HEK293 (cell line): ENCODE measurements at regions not wholly inside any gene's neighbourhood (a gene's known extent, or its start where the extent isn't known, plus 50 kb on each side); places are given as distances from the start of the nearest gene placed in this dataset.

ENCODE experiments used
- ZBTB17 ChIP-seq: fragments of 450-650 bp; formaldehyde crosslinking; IDR thresholded peaks from 2 replicates; pipeline ENCODE4 v1.5.1; 2016; ENCODE audit warnings: missing biosample characterization, missing genetic modification characterization
- ZBTB8A ChIP-seq: fragments of 450-650 bp; formaldehyde crosslinking; IDR thresholded peaks from 2 replicates; pipeline ENCODE4 v1.5.1; 2016; ENCODE audit warnings: missing biosample characterization, missing genetic modification characterization
- ZNF350 ChIP-seq: fragments of 450-650 bp; formaldehyde crosslinking; IDR thresholded peaks from 2 replicates; pipeline ENCODE4 v1.5.0; 2017; ENCODE audit warnings: missing biosample characterization, mild to moderate bottlenecking, missing genetic modification characterization
- ZNF510 ChIP-seq: fragments of 450-650 bp; formaldehyde crosslinking; IDR thresholded peaks from 2 replicates; pipeline ENCODE4 v1.5.1; 2018; ENCODE audit warnings: mild to moderate bottlenecking, missing genetic modification characterization, missing biosample characterization; ENCODE audit not compliant: insufficient replicate concordance
- ZNF629 ChIP-seq: fragments of 450-650 bp; formaldehyde crosslinking; IDR thresholded peaks from 2 replicates; pipeline ENCODE4 v1.5.1; 2017; ENCODE audit warnings: missing biosample characterization, missing genetic modification characterization
- TF ChIP-seq, protein P1 (sequence below): fragments of 450-650 bp; formaldehyde crosslinking; IDR thresholded peaks from 2 replicates; pipeline ENCODE4 v1.5.1; 2016; ENCODE audit warnings: missing biosample characterization, missing genetic modification characterization

DNA sequence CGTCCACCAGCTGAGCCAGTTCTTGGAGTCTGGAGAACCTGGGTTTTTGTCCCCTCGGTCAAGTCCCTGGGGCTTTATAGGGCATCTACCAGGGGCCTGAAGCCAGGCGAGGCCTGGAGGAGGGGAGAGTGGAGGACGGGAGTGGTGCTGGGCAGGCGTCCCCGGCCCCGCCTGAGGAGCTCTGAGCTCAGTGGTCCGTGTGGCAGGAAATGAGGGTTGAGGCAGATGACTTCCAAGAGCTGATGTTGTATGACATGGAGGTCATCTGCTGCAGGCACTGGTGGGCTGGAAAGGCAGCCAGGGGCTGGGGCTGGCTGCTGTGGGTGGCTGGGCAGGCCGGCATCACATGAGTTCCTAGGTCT is 118.5 kb upstream of the HS6ST1 start:
- TF ChIP-seq ZBTB17 (tag by site-specific recombination), result no peak
- no peak for TF ChIP-seq ZNF350 (tag by site-specific recombination)
- TF ChIP-seq, protein P1, sequence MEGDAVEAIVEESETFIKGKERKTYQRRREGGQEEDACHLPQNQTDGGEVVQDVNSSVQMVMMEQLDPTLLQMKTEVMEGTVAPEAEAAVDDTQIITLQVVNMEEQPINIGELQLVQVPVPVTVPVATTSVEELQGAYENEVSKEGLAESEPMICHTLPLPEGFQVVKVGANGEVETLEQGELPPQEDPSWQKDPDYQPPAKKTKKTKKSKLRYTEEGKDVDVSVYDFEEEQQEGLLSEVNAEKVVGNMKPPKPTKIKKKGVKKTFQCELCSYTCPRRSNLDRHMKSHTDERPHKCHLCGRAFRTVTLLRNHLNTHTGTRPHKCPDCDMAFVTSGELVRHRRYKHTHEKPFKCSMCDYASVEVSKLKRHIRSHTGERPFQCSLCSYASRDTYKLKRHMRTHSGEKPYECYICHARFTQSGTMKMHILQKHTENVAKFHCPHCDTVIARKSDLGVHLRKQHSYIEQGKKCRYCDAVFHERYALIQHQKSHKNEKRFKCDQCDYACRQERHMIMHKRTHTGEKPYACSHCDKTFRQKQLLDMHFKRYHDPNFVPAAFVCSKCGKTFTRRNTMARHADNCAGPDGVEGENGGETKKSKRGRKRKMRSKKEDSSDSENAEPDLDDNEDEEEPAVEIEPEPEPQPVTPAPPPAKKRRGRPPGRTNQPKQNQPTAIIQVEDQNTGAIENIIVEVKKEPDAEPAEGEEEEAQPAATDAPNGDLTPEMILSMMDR (tag by site-specific recombination), result no peak
- no peak for TF ChIP-seq ZNF510 (tag by site-specific recombination)
- no peak for TF ChIP-seq ZNF629 (tag by site-specific recombination)
- no peak for TF ChIP-seq ZBTB8A (tag by site-specific recombination)
